Fibroblast of the aortic adventitia (primary cell): ENCODE measurements at regions not wholly inside any gene's neighbourhood (a gene's known extent, or its start where the extent isn't known, plus 50 kb on each side); places are given as distances from the start of the nearest gene placed in this dataset.

ENCODE experiments used
- DNase-seq: peaks from one replicate; pipeline ENCODE4 v3.0.0-alpha.2; 2010; ENCODE audit warnings: low read depth
- H3K4me3 ChIP-seq: 2 replicates; pipeline ENCODE4 v1.5.1; 2011; ENCODE audit warnings: low read depth, mild to moderate bottlenecking, control low read depth, low read length, moderate library complexity
- CTCF ChIP-seq: IDR thresholded peaks from 2 replicates; pipeline ENCODE4 v1.5.1; 2011; ENCODE audit warnings: mild to moderate bottlenecking, low read length, control low read depth, inconsistent platforms; ENCODE audit not compliant: insufficient read depth

GRCh38 chr16:26930786-26931581, 135.7 kb upstream of the C16orf82 start:
- TF ChIP-seq CTCF = no peak
- no peak overlapping the region for H3K4me3 ChIP-seq
- no peak for DNase-seq

GRCh38 chr16:26950636-26951035, 116.1 kb upstream of the C16orf82 start:
- no peak overlapping the region for H3K4me3 ChIP-seq
- DNase-seq = no peak
- TF ChIP-seq CTCF = no peak

GRCh38 chr16:26951950-26952349, 114.8 kb upstream of the C16orf82 start:
- DNase-seq = no peak
- TF ChIP-seq CTCF = no peak
- no peak overlapping the region for H3K4me3 ChIP-seq

- no peak overlapping the region for H3K4me3 ChIP-seq
- DNase-seq = no peak
- no peak for TF ChIP-seq CTCF
Measured at GRCh38 chr16:26952411-26952810, 114.3 kb upstream of the C16orf82 start.

- no peak overlapping the region for H3K4me3 ChIP-seq
- no peak for TF ChIP-seq CTCF
- DNase-seq = no peak
Measured at GRCh38 chr16:26957283-26957859, 109.4 kb upstream of the C16orf82 start.

- no peak for TF ChIP-seq CTCF
- DNase-seq = no peak
- no peak overlapping the region for H3K4me3 ChIP-seq
Measured at GRCh38 chr16:26959416-26960009, 107.2 kb upstream of the C16orf82 start.
